ENCODE measurements at regions not wholly inside any gene's neighbourhood (a gene's known extent, or its start where the extent isn't known, plus 50 kb on each side); places are given as distances from the start of the nearest gene placed in this dataset.

DNA sequence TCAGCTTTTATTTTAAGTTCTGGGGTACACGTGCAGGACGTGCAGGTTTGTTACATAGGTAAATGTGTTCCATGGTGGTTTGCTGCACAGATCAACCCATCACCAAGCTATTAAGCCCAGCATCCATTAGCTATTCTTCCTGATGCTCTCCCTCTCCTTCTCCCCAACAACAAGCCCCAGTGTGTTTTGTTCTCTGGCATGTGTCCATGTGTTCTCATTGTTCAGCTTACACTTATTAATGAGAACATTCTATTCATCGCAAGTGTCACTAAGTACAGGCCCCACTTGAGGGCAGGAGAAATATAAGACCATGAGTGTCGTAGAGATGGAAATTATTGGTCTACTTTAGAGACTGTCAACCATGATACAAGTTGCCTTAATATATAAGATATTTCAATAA is 615.1 kb downstream of the CDH8 start:
- TF ChIP-seq, protein P1, sequence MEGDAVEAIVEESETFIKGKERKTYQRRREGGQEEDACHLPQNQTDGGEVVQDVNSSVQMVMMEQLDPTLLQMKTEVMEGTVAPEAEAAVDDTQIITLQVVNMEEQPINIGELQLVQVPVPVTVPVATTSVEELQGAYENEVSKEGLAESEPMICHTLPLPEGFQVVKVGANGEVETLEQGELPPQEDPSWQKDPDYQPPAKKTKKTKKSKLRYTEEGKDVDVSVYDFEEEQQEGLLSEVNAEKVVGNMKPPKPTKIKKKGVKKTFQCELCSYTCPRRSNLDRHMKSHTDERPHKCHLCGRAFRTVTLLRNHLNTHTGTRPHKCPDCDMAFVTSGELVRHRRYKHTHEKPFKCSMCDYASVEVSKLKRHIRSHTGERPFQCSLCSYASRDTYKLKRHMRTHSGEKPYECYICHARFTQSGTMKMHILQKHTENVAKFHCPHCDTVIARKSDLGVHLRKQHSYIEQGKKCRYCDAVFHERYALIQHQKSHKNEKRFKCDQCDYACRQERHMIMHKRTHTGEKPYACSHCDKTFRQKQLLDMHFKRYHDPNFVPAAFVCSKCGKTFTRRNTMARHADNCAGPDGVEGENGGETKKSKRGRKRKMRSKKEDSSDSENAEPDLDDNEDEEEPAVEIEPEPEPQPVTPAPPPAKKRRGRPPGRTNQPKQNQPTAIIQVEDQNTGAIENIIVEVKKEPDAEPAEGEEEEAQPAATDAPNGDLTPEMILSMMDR (IDR thresholded peaks at IDR 0.05): no peak
- no peak for TF ChIP-seq POLR2A (IDR thresholded peaks at IDR 0.05)
- no peak for TF ChIP-seq POLR2AphosphoS5 (IDR thresholded peaks at IDR 0.05)
